Activated naive CD8-positive, alpha-beta T cell treated with anti-CD3 and anti-CD28 coated beads, Interleukin-2, amount 10 ng/mL, durations not matched to agents 7 days and 5 days (primary cell): ENCODE measurements at regions not wholly inside any gene's neighbourhood (a gene's known extent, or its start where the extent isn't known, plus 50 kb on each side); places are given as distances from the start of the nearest gene placed in this dataset.

Source experiments
- ATAC-seq: fragments of 150-1000 bp; cut with Tn5 transposase; one replicate; pipeline ENCODE4 v1.10.0; 2021; ENCODE audit warnings: low read depth, moderate library complexity
- POLR2A ChIA-PET: fragments of 350-600 bp; sonication (Branson Sonifier 250); formaldehyde crosslinking; loops from one replicate; lab custom pipeline; 2021; ENCODE audit warnings: antibody characterized with exemption; lab: Charles Lee
- DNase-seq: peaks from one replicate; pipeline ENCODE4 v3.0.0; 2021
- H3K27ac Mint-ChIP-seq: one replicate; pipeline ENCODE4 v1.8.0; 2022; ENCODE audit warnings: mild to moderate bottlenecking, mixed read lengths
- H3K27me3 Mint-ChIP-seq: one replicate; pipeline ENCODE4 v1.8.0; 2022; ENCODE audit warnings: mild to moderate bottlenecking, moderate library complexity, mixed read lengths
- H3K36me3 Mint-ChIP-seq: one replicate; pipeline ENCODE4 v1.8.0; 2021; ENCODE audit warnings: mild to moderate bottlenecking, mixed read lengths
- H3K4me1 Mint-ChIP-seq: one replicate; pipeline ENCODE4 v1.8.0; 2021; ENCODE audit warnings: mixed read lengths
- H3K4me3 Mint-ChIP-seq: one replicate; pipeline ENCODE4 v1.8.0; 2022; ENCODE audit warnings: mild to moderate bottlenecking, moderate library complexity, mixed read lengths
- H3K9me3 Mint-ChIP-seq: one replicate; pipeline ENCODE4 v1.8.0; 2021; ENCODE audit warnings: mixed read lengths

DNA sequence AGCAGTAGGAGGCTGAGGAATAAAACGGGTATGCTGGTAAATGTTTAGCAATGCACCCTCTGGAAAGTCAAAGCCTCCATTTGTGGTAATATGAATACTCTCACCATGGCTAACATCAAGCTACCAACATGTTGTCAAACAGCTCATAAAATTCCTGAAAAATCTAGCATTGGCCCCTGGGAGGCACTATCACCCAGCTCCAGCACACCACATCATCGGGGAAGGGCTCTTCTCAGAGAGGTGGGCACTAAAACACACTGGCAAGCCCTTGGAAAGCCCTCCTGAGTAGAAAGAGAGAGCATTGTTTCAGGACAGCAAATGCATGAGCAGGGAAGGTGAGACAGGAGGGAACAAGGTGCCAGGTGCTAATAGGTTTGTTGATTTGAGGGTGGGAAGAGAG lies 53.9 kb upstream of the FLT1 start:
- DNase-seq = no peak
- no peaks in the 10 kb centered on the region for H3K36me3 Mint-ChIP-seq
- POLR2A ChIA-PET = no interaction called here
- H3K4me1 Mint-ChIP-seq = no peaks in the 10 kb centered on the region
- peaks cover 4% of the 10 kb centered on the region for H3K9me3 Mint-ChIP-seq
- H3K27me3 Mint-ChIP-seq = peaks cover 5% of the 10 kb centered on the region
- no peak for ATAC-seq
- H3K4me3 Mint-ChIP-seq = no peak overlapping the region
- no peak overlapping the region for H3K27ac Mint-ChIP-seq

DNA sequence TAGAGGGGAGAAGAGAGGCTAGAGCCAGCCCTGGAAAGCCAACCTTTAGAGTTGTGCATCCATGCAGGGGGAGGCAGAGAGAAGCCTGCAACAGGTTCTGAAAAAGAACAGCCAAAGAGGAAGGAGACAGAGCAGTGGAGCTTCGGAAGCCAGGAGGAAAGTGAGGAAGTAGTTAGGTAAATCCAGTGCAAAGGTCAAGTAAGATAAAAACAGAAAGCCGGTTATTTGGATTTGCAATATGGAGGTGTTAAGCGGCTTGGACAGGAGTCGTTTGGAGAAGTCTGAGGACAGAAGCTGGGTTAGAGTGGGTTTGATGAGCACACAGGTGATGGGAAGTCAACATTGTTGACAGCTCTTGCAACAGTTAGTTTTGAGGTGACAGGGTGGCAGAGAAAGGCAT lies 53.5 kb upstream of the FLT1 start:
- Mint-ChIP-seq H3K4me3 (no peak overlapping the region), H3K27me3 (peaks cover 5% of the 10 kb centered on the region), H3K27ac (no peak overlapping the region), H3K9me3 (peaks cover 8% of the 10 kb centered on the region), H3K4me1 (no peaks in the 10 kb centered on the region), H3K36me3 (no peaks in the 10 kb centered on the region)
- DNase-seq = no peak
- ATAC-seq = no peak
- POLR2A ChIA-PET = no interaction called here

GRCh38 chr13:28545583-28546333 lies 50.8 kb upstream of the FLT1 start:
- Mint-ChIP-seq H3K27ac (no peak overlapping the region), H3K9me3 (peaks cover 8% of the 10 kb centered on the region), H3K36me3 (no peaks in the 10 kb centered on the region), H3K4me3 (no peak overlapping the region), H3K4me1 (no peaks in the 10 kb centered on the region), H3K27me3 (peaks cover 2% of the 10 kb centered on the region)
- DNase-seq (no peak), ATAC-seq (no peak)
- POLR2A ChIA-PET = no interaction called here
